T-cell (primary cell): ENCODE measurements at regions not wholly inside any gene's neighbourhood (a gene's known extent, or its start where the extent isn't known, plus 50 kb on each side); places are given as distances from the start of the nearest gene placed in this dataset.

Experiments used
- ATAC-seq, 4 experiments: fragments of 200-7000 bp in 3 of 4; fragments of 150-1000 bp in 1 of 4; cut with Tn5 transposase; replicated peaks in 1 of 4; 1 replicate in 3 of 4; 2 replicates in 1 of 4; pipeline ENCODE4 v1.10.0; 2021; ENCODE audit warnings: moderate library complexity in 3 of 4, mild to moderate bottlenecking in 2 of 4, moderate number of reproducible peaks in 1 of 4
- CTCF ChIA-PET, 2 donors: fragments of 300-600 bp; sonication (Branson Sonifier 250); formaldehyde crosslinking; loops; one replicate each; lab custom pipeline; 2022; ENCODE audit warnings: antibody characterized with exemption in 2 of 2; lab: Charles Lee
- POLR2A ChIA-PET, 2 donors: fragments of 300-600 bp; sonication (Branson Sonifier 250); formaldehyde crosslinking; loops; one replicate each; lab custom pipeline; 2022; ENCODE audit warnings: antibody characterized with exemption in 2 of 2; lab: Charles Lee
- DNase-seq, 35 experiments: peaks; one replicate each; pipeline versions ENCODE4 v3.0.0 to v3.0.0-alpha.2; 2013 to 2023
- H3K27ac ChIP-seq: one replicate; pipeline ENCODE4 v1.5.1; 2013; ENCODE audit warnings: low read length
- H3K27me3 ChIP-seq, 2 experiments: replicated peaks in 1 of 2; 1 replicate in 1 of 2; 2 replicates in 1 of 2; pipeline versions ENCODE4 v1.6.1 to v1.7.0; 2013; ENCODE audit warnings: low read length in 1 of 2, mixed read lengths in 1 of 2; ENCODE audit not compliant: control insufficient read depth in 2 of 2, insufficient read depth in 2 of 2; ENCODE audit errors: extremely low read depth in 1 of 2
- H3K36me3 ChIP-seq, 2 donors: 1 replicate in 1 of 2; 2 replicates in 1 of 2; pipeline versions ENCODE4 v1.6.1 to v1.7.0; 2013; ENCODE audit warnings: low read length in 1 of 2; ENCODE audit not compliant: control insufficient read depth in 2 of 2, insufficient read depth in 1 of 2; ENCODE audit errors: extremely low read depth in 1 of 2
- H3K4me1 ChIP-seq, 2 experiments: 1 replicate in 1 of 2; 2 replicates in 1 of 2; pipeline versions ENCODE4 v1.6.1 to v1.7.0; 2013; ENCODE audit warnings: low read length in 2 of 2, mixed read lengths in 1 of 2; ENCODE audit not compliant: insufficient read depth in 2 of 2, control insufficient read depth in 1 of 2; ENCODE audit errors: extremely low read depth in 1 of 2
- H3K4me3 ChIP-seq, 2 donors: 1 replicate in 1 of 2; 2 replicates in 1 of 2; pipeline versions ENCODE4 v1.5.1 to v1.7.0; 2013; ENCODE audit warnings: mild to moderate bottlenecking in 2 of 2, low read length in 1 of 2, moderate library complexity in 1 of 2; ENCODE audit not compliant: control insufficient read depth in 1 of 2; ENCODE audit errors: extremely low read depth in 1 of 2
- H3K9me3 ChIP-seq: 2 replicates; pipeline ENCODE4 v1.7.0; 2013
- H3K27ac Mint-ChIP-seq, 2 donors: one replicate each; pipeline ENCODE4 v1.8.0; 2020 to 2021; ENCODE audit warnings: mild to moderate bottlenecking in 2 of 2, mixed read lengths in 2 of 2
- H3K27me3 Mint-ChIP-seq, 2 donors: one replicate each; pipeline ENCODE4 v1.8.0; 2021 to 2022; ENCODE audit warnings: mixed read lengths in 2 of 2
- H3K36me3 Mint-ChIP-seq: one replicate; pipeline ENCODE4 v1.8.0; 2021; ENCODE audit warnings: mixed read lengths
- H3K4me1 Mint-ChIP-seq, 3 donors: one replicate each; pipeline ENCODE4 v1.8.0; 2020 to 2022; ENCODE audit warnings: mixed read lengths in 3 of 3, mild to moderate bottlenecking in 1 of 3
- H3K4me3 Mint-ChIP-seq, 3 donors: one replicate each; pipeline ENCODE4 v1.8.0; 2020 to 2022; ENCODE audit warnings: mild to moderate bottlenecking in 3 of 3, mixed read lengths in 3 of 3, moderate library complexity in 3 of 3
- H3K9me3 Mint-ChIP-seq, 3 donors: one replicate each; pipeline ENCODE4 v1.8.0; 2020 to 2022; ENCODE audit warnings: mixed read lengths in 3 of 3
- WGBS: methylation state at CpG from one replicate; pipeline ENCODE4 v1.1.5; 2013; ENCODE audit warnings: missing lambda C conversion rate; ENCODE audit not compliant: insufficient coverage; 5-methylcytosine and 5-hydroxymethylcytosine counted together

- CTCF ChIA-PET: no interaction called here
- Mint-ChIP-seq H3K27ac (no peak overlapping the region), H3K9me3 (no peaks in the 10 kb centered on the region), H3K36me3 (no peaks in the 10 kb centered on the region), H3K27me3 (no peaks in the 10 kb centered on the region), H3K4me3 (no peak overlapping the region), H3K4me1 (no peaks in the 10 kb centered on the region)
- WGBS: 100% methylated on average over 4 of the region's 7 CpGs
- POLR2A ChIA-PET: no interaction called here
- Histone ChIP-seq H3K36me3 (no peaks in the 10 kb centered on the region), H3K4me1 (no peaks in the 10 kb centered on the region), H3K4me3 (no peak overlapping the region), H3K9me3 (no peaks in the 10 kb centered on the region), H3K27me3 (no peaks in the 10 kb centered on the region), H3K27ac (no peak overlapping the region)
- DNase-seq (no peak), ATAC-seq (no peak)
These were observed 740.8 kb upstream of the HS6ST1 start for GRCh38 chr2:129059476-129059875.

- Mint-ChIP-seq H3K4me3 (no peak overlapping the region), H3K4me1 (no peaks in the 10 kb centered on the region), H3K27me3 (no peaks in the 10 kb centered on the region), H3K36me3 (no peaks in the 10 kb centered on the region), H3K27ac (no peak overlapping the region), H3K9me3 (no peaks in the 10 kb centered on the region)
- 53% methylated on average over 3 of the region's 5 CpGs for WGBS
- DNase-seq (no peak), ATAC-seq (no peak)
- Histone ChIP-seq H3K27ac (no peak overlapping the region), H3K36me3 (no peaks in the 10 kb centered on the region), H3K9me3 (no peaks in the 10 kb centered on the region), H3K4me1 (no peaks in the 10 kb centered on the region), H3K27me3 (no peaks in the 10 kb centered on the region), H3K4me3 (no peak overlapping the region)
- ChIA-PET POLR2A (no interaction called here), CTCF (no interaction called here)
These were observed 742.6 kb upstream of the HS6ST1 start for GRCh38 chr2:129061069-129061768.

- Histone ChIP-seq H3K4me3 (no peak overlapping the region), H3K4me1 (no peaks in the 10 kb centered on the region), H3K36me3 (no peaks in the 10 kb centered on the region), H3K27me3 (no peaks in the 10 kb centered on the region), H3K27ac (no peak overlapping the region), H3K9me3 (no peaks in the 10 kb centered on the region)
- Mint-ChIP-seq H3K27ac (no peak overlapping the region), H3K4me3 (no peak overlapping the region), H3K9me3 (no peaks in the 10 kb centered on the region), H3K4me1 (no peaks in the 10 kb centered on the region), H3K36me3 (no peaks in the 10 kb centered on the region), H3K27me3 (no peaks in the 10 kb centered on the region)
- no peak for DNase-seq
- ATAC-seq: no peak
- WGBS: no CpG with 5 or more reads among the region's 1 CpG
- POLR2A ChIA-PET: no interaction called here
- CTCF ChIA-PET: no interaction called here
These were observed 743.1 kb upstream of the HS6ST1 start for GRCh38 chr2:129061769-129062121.

GRCh38 chr2:129062146-129062912 lies 743.7 kb upstream of the HS6ST1 start:
- no peak overlapping the region for H3K27ac Mint-ChIP-seq
- H3K9me3 ChIP-seq: no peaks in the 10 kb centered on the region
- H3K27me3 Mint-ChIP-seq: no peaks in the 10 kb centered on the region
- DNase-seq (no peak), ATAC-seq (no peak)
- CTCF ChIA-PET: no interaction called here
- 91% methylated on average over 8 of the region's 9 CpGs for WGBS
- H3K4me1 ChIP-seq: no peaks in the 10 kb centered on the region
- H3K4me3 ChIP-seq: no peak overlapping the region
- H3K9me3 Mint-ChIP-seq: no peaks in the 10 kb centered on the region
- POLR2A ChIA-PET: interaction anchor here in 1 of 2 donors (0.6 kb wide), 1 partner anchor 19 kb away, joined by 3 read pairs; no protein-coding TSS in a partner anchor
- no peaks in the 10 kb centered on the region for H3K27me3 ChIP-seq
- H3K27ac ChIP-seq: no peak overlapping the region
- no peaks in the 10 kb centered on the region for H3K4me1 Mint-ChIP-seq
- no peak overlapping the region for H3K4me3 Mint-ChIP-seq
- no peaks in the 10 kb centered on the region for H3K36me3 ChIP-seq
- H3K36me3 Mint-ChIP-seq: no peaks in the 10 kb centered on the region

- ChIA-PET POLR2A (no interaction called here), CTCF (no interaction called here)
- Histone ChIP-seq H3K9me3 (no peaks in the 10 kb centered on the region), H3K27me3 (no peaks in the 10 kb centered on the region), H3K27ac (no peak overlapping the region), H3K4me1 (no peaks in the 10 kb centered on the region), H3K4me3 (no peak overlapping the region), H3K36me3 (no peaks in the 10 kb centered on the region)
- ATAC-seq: no peak
- no peak for DNase-seq
- Mint-ChIP-seq H3K9me3 (no peaks in the 10 kb centered on the region), H3K27me3 (no peaks in the 10 kb centered on the region), H3K36me3 (no peaks in the 10 kb centered on the region), H3K4me1 (no peaks in the 10 kb centered on the region), H3K27ac (no peak overlapping the region), H3K4me3 (no peak overlapping the region)
- WGBS: 80% methylated on average over 1 of the region's 1 CpG
These were observed 748.4 kb upstream of the HS6ST1 start for GRCh38 chr2:129067070-129067469.

- Mint-ChIP-seq H3K4me3 (no peak overlapping the region), H3K9me3 (no peaks in the 10 kb centered on the region), H3K4me1 (no peaks in the 10 kb centered on the region), H3K36me3 (no peaks in the 10 kb centered on the region), H3K27ac (no peak overlapping the region), H3K27me3 (no peaks in the 10 kb centered on the region)
- DNase-seq (no peak), ATAC-seq (no peak)
- ChIA-PET CTCF (no interaction called here), POLR2A (no interaction called here)
- no peak overlapping the region for H3K27ac ChIP-seq
- H3K9me3 ChIP-seq: no peaks in the 10 kb centered on the region
- H3K27me3 ChIP-seq: no peaks in the 10 kb centered on the region
- H3K4me1 ChIP-seq: no peaks in the 10 kb centered on the region
- WGBS: 89% methylated on average over 1 of the region's 3 CpGs
- no peaks in the 10 kb centered on the region for H3K36me3 ChIP-seq
- H3K4me3 ChIP-seq: no peak overlapping the region
These were observed 749.3 kb upstream of the HS6ST1 start for GRCh38 chr2:129067953-129068352.
